Limb (tissue), 2 donors: ENCODE measurements at regions not wholly inside any gene's neighbourhood (a gene's known extent, or its start where the extent isn't known, plus 50 kb on each side); places are given as distances from the start of the nearest gene placed in this dataset.
"Not testable (repeated sequence)": the region's sequence is repeated elsewhere in the genome, so short reads cannot be mapped to it uniquely, and the experiment has no call there.

Experiments
- DNase-seq, 2 donors: peaks; one replicate each; pipeline ENCODE4 v3.0.0-alpha.2; 2016; ENCODE audit errors: extremely low spot score in 2 of 2

- DNase-seq: no peak
Observed at GRCh38 chr2:198312596-198313483, 508.4 kb downstream of the PLCL1 start.

GRCh38 chr2:198311020-198311419 is 506.6 kb downstream of the PLCL1 start:
- no peak for DNase-seq

- DNase-seq: peak; percentile 58 to 64
Observed at GRCh38 chr2:198309673-198310280, 505.4 kb downstream of the PLCL1 start.

GRCh38 chr2:198309081-198309480 is 504.7 kb downstream of the PLCL1 start:
- DNase-seq: no peak

- no peak for DNase-seq
Observed at GRCh38 chr2:198308368-198308767, 504.0 kb downstream of the PLCL1 start.

GRCh38 chr2:198307093-198307492 is 502.7 kb downstream of the PLCL1 start:
- DNase-seq: no peak

GRCh38 chr2:198304859-198305258 is 500.5 kb downstream of the PLCL1 start:
- no peak for DNase-seq

GRCh38 chr2:198297350-198297749 is 493.0 kb downstream of the PLCL1 start:
- no peak for DNase-seq

GRCh38 chr2:198296665-198297308 is 492.4 kb downstream of the PLCL1 start:
- peak; percentile 81 to 83 for DNase-seq

- DNase-seq: no peak
Observed at GRCh38 chr2:198293281-198293680, 488.9 kb downstream of the PLCL1 start.

- no peak for DNase-seq
Observed at GRCh38 chr2:198289811-198290210, 485.4 kb downstream of the PLCL1 start.

- DNase-seq: no peak
Observed at GRCh38 chr2:198287706-198288105, 483.3 kb downstream of the PLCL1 start.

- DNase-seq: no peak
Observed at GRCh38 chr2:198285216-198285615, 480.8 kb downstream of the PLCL1 start.

- DNase-seq: no peak
Observed at GRCh38 chr2:198283146-198283545, 478.8 kb downstream of the PLCL1 start.

- DNase-seq: no peak
Observed at GRCh38 chr2:198282061-198282460, 477.7 kb downstream of the PLCL1 start.

GRCh38 chr2:198280145-198280544 is 475.8 kb downstream of the PLCL1 start:
- DNase-seq: no peak

- DNase-seq: peak in 1 of 2 donors; percentile 20
Observed at GRCh38 chr2:198279026-198279425, 474.6 kb downstream of the PLCL1 start.

GRCh38 chr2:198277181-198277580 is 472.8 kb downstream of the PLCL1 start:
- DNase-seq: peak in 1 of 2 donors; percentile 26

GRCh38 chr2:198273660-198274059 is 469.3 kb downstream of the PLCL1 start:
- peak in 1 of 2 donors; percentile 45 for DNase-seq

GRCh38 chr2:198270157-198270556 is 465.8 kb downstream of the PLCL1 start:
- DNase-seq: not testable (repeated sequence)

GRCh38 chr2:198268519-198268918 is 464.1 kb downstream of the PLCL1 start:
- no peak for DNase-seq

GRCh38 chr2:198259496-198259895 is 455.1 kb downstream of the PLCL1 start:
- no peak for DNase-seq
